ENCODE measurements at regions not wholly inside any gene's neighbourhood (a gene's known extent, or its start where the extent isn't known, plus 50 kb on each side); places are given as distances from the start of the nearest gene placed in this dataset.
A peak's percentile ranks its signal among the peaks of the same experiment; 100 is the strongest.
"Not testable (repeated sequence)": the region's sequence is repeated elsewhere in the genome, so short reads cannot be mapped to it uniquely, and the experiment has no call there.

DNA sequence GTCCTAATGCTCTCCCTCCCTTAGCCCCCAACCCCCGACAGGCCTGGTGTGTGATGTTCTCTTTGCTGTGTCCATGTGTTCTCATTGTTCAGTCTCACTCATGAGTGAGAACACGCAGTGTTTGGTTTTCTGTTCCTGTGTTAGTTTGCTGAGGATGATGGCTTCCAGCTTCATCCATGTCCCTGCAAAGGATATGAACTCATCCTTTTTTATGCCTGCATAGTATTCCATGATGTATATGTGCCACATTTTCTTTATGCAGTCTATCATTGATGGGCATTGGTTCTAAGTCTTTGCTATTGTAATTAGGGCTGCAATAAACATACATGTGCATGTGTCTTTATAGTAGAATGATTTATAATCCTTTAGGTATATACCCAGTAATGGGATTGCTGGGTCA lies 184.7 kb upstream of the AHR start:
- H3K36me3 Mint-ChIP-seq (ENCODE audit: low read depth); H3K4me1 Mint-ChIP-seq; H3K4me3 Mint-ChIP-seq; H3K27me3 Mint-ChIP-seq; H3K9me3 Mint-ChIP-seq; DNase-seq; H3K27ac Mint-ChIP-seq; ATAC-seq: not testable (repeated sequence)

DNA sequence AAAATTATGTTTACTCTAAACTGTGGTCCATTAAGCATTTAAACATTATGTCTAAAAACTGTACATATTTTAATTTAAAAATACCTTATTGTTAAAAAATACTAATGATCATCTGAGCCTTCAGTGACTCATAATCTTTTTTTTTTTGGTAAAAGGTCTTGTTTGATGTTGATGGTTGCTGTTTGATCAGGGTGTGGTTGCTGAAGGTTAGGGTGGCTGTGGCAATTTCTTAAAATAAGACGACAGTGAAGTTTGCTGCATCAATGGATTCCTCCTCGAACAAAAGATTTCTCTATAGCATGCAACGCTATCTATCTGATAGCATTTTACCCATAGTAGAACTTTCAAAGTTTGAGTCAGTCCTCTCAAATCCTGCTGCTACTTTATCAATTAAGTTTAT lies 180.0 kb upstream of the AHR start:
- no peaks in the 10 kb centered on the region for H3K9me3 Mint-ChIP-seq
- DNase-seq = no peak

DNA sequence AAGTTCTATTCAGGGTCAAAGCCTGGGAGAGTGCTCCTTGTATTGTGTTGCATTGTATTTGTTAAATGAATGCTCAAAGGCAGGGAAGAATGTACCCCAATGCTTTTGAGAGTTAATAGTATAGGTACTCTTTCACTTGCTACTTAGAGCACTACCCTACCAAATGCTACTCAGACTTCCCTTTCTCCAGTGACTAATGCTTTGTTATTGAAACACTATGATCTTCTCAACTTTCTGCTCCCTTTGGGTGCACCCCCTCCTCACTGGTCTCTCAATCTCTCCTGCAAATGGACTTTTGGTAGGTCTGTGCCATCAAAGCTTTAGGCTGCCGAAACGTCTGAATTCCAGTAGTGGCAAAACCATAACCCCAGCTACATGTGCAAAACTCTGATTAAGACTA lies 177.7 kb upstream of the AHR start:
- no peaks in the 10 kb centered on the region for H3K27me3 Mint-ChIP-seq
- no peak overlapping the region for H3K4me3 Mint-ChIP-seq
- no peak for ATAC-seq
- H3K36me3 Mint-ChIP-seq (ENCODE audit: low read depth) = no peaks in the 10 kb centered on the region
- no peaks in the 10 kb centered on the region for H3K9me3 Mint-ChIP-seq
- no peak overlapping the region for H3K27ac Mint-ChIP-seq
- DNase-seq = no peak
- H3K4me1 Mint-ChIP-seq = peaks cover 18% of the 10 kb centered on the region

More for the DNA sequence above, 180.0 kb upstream of the AHR start:
- no peak overlapping the region for H3K27ac Mint-ChIP-seq
- no peak overlapping the region for H3K4me3 Mint-ChIP-seq
- H3K27me3 Mint-ChIP-seq = no peaks in the 10 kb centered on the region
- H3K36me3 Mint-ChIP-seq (ENCODE audit: low read depth) = no peaks in the 10 kb centered on the region
- H3K4me1 Mint-ChIP-seq = peaks cover 18% of the 10 kb centered on the region
- no peak for ATAC-seq

DNA sequence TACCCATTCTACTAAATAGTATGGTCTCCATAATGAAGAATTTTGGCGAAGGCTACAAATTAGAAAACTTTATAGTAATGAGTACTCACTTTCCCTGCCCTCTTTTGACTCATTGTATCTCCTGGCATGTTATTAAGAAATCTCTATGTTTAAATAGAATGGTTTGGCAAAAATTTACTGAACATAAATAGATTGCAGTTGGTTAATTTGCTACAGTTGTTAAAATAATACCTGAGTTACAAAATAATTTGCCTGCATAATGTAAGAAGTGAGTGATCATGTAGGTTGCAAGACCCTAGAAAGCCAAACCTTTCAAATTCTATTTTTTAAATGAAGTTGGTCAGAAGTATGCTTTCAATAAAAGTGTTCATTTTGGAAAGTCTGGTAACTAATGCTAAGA lies 176.8 kb upstream of the AHR start:
- no peak for ATAC-seq

DNA sequence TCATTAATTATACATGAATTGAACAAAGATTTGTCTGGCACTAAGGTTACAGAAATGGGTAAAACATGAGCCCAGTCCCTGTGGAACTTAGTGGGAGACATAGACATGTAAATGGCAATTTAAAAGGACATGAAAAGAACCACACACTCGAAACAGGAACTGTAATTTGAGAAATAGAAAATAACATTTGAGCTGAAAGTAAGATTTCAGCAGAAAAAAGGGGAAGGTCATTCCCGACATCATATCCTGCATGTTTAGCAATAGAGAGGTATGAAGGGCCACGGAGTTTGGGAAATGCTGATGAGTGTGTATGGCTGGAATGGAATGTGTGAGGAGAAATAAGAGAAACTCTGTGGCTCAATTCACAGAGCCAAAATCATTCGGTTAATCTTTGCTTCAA lies 175.4 kb upstream of the AHR start:
- H3K9me3 Mint-ChIP-seq = no peaks in the 10 kb centered on the region
- DNase-seq = no peak
- H3K27me3 Mint-ChIP-seq = no peaks in the 10 kb centered on the region
- no peak for ATAC-seq
- H3K36me3 Mint-ChIP-seq (ENCODE audit: low read depth) = no peaks in the 10 kb centered on the region
- no peak overlapping the region for H3K27ac Mint-ChIP-seq
- no peak overlapping the region for H3K4me3 Mint-ChIP-seq
- H3K4me1 Mint-ChIP-seq = peaks cover 27% of the 10 kb centered on the region

More for the DNA sequence above, 176.8 kb upstream of the AHR start:
- H3K4me3 Mint-ChIP-seq = no peak overlapping the region
- no peak overlapping the region for H3K27ac Mint-ChIP-seq
- no peaks in the 10 kb centered on the region for H3K27me3 Mint-ChIP-seq
- H3K36me3 Mint-ChIP-seq (ENCODE audit: low read depth) = no peaks in the 10 kb centered on the region
- no peak for DNase-seq
- no peaks in the 10 kb centered on the region for H3K9me3 Mint-ChIP-seq
- H3K4me1 Mint-ChIP-seq = peaks cover 24% of the 10 kb centered on the region

DNA sequence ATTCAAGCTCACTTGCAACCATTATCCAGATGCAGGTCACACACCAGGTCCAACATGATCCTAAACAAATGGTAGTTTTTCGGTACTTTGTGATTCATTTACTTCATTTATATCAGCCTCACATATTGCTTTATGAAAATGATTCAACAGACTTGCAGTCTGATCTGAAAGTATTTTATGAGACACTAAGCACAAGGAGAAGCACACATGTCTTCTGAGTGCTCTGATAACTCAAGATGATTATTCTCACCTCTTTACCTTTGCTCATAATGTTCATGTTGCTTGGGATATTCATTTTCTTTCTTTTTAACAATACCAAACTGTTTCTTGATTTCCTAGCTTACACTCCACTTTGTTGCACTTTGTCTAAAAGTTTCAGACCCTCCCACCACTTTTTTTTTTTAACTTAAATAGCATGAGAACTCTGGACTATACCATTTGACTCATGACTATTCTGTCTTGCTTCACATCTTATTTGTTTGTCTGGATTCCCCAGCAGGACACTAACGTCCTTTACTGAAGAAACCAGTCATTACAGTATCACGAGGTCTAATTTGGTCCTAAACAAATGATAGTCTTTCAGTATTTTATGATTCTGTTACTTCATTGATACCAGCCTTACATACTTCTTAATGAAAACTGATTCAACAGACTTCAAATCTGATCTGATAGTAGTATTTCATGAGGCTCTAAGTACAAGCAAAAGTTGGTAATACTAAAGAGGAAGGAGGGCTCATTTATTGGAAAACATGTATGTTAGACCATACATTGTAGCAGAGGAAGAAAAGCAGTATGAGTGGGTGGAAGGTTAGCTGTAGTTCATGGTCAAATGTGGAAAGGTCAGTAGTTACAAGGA lies 171.8 kb upstream of the AHR start:
- peak; percentile 49 for ATAC-seq
- peaks cover 21% of the 10 kb centered on the region for H3K4me1 Mint-ChIP-seq
- no peaks in the 10 kb centered on the region for H3K27me3 Mint-ChIP-seq
- H3K4me3 Mint-ChIP-seq = no peak overlapping the region
- no peak for DNase-seq
- H3K27ac Mint-ChIP-seq = peak overlapping the region; percentile 1
- H3K9me3 Mint-ChIP-seq = no peaks in the 10 kb centered on the region
- H3K36me3 Mint-ChIP-seq (ENCODE audit: low read depth) = no peaks in the 10 kb centered on the region

DNA sequence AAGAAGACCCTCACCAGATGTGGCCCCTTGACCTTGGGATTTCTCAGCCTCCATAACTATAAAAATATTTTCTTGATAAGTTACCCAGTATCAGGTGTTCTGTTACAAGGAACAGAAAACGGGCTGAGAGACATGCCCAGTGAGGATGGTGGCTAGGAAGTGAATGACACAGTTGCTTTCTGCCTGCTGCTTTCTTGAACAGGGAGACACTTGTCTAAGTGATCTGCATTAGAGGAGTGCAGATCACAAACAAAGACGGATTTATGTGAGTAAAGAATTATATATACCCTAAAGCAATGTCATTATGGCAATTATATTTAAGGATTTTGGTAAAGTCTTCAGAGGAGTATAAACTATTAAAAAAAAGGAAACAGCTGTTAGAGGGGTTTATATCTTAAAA lies 169.2 kb upstream of the AHR start:
- H3K36me3 Mint-ChIP-seq (ENCODE audit: low read depth) = no peaks in the 10 kb centered on the region
- H3K27me3 Mint-ChIP-seq = no peaks in the 10 kb centered on the region
- H3K4me1 Mint-ChIP-seq = peaks cover 21% of the 10 kb centered on the region
- H3K4me3 Mint-ChIP-seq = no peak overlapping the region
- no peak for ATAC-seq
- DNase-seq = no peak
- no peaks in the 10 kb centered on the region for H3K9me3 Mint-ChIP-seq
- no peak overlapping the region for H3K27ac Mint-ChIP-seq

DNA sequence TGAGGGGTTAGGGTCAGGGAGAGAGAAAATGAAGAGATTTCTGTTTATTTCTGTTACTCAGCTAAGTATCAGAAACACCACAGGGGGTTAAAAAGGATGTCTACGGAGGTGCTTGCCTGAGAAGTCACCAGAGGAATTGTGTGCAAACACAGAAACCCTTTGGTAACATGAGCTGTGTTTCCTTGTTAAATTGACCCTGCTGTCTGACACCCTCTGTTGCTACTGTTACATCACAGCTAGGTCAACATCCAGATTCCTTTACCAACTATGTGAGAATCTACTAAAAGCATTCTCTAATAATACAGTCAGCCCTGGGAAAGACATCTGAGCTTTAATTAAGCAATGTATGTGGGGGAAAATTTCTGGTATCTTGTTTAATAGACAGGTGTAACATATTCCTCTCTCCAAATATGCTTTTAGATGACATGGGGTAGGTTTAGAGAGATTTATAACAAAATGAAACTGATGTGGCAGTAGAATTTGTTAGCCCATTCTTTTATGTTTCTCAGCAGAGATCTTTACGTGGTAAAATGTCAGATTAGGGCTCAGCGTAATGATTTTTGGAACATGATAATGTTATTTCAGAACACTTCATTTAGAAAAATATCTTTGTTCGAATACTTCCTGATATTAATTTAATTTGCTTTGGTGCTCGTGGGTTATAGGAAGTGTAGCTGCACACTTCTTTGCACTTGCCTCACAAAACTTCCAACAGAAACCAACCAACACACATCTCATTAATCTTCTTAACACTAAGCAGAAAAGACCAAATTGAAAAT lies 168.0 kb upstream of the AHR start:
- DNase-seq (no peak), ATAC-seq (no peak)
- peaks cover 32% of the 10 kb centered on the region for H3K4me1 Mint-ChIP-seq
- no peaks in the 10 kb centered on the region for H3K36me3 Mint-ChIP-seq (ENCODE audit: low read depth)
- no peak overlapping the region for H3K27ac Mint-ChIP-seq
- H3K4me3 Mint-ChIP-seq = no peak overlapping the region
- H3K9me3 Mint-ChIP-seq = no peaks in the 10 kb centered on the region
- no peaks in the 10 kb centered on the region for H3K27me3 Mint-ChIP-seq

DNA sequence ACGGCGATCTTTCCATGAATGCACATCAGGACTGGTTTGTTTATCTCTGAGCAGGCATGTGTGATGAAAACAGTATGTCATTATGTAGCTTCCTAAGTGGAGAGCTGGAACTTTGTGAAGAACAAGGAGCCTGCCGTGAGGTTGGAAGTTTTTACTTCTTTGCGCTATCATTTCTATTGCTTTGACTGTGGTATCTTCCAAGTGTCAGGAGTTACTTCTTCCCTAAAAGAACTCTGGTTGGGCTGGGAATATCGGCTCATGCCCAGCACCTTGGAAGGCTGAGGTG lies 167.4 kb upstream of the AHR start:
- Mint-ChIP-seq H3K36me3 (ENCODE audit: low read depth) (no peaks in the 10 kb centered on the region), H3K9me3 (no peaks in the 10 kb centered on the region), H3K4me3 (no peak overlapping the region), H3K27me3 (no peaks in the 10 kb centered on the region), H3K4me1 (peaks cover 36% of the 10 kb centered on the region), H3K27ac (no peak overlapping the region)
- no peak for ATAC-seq
- DNase-seq = no peak

DNA sequence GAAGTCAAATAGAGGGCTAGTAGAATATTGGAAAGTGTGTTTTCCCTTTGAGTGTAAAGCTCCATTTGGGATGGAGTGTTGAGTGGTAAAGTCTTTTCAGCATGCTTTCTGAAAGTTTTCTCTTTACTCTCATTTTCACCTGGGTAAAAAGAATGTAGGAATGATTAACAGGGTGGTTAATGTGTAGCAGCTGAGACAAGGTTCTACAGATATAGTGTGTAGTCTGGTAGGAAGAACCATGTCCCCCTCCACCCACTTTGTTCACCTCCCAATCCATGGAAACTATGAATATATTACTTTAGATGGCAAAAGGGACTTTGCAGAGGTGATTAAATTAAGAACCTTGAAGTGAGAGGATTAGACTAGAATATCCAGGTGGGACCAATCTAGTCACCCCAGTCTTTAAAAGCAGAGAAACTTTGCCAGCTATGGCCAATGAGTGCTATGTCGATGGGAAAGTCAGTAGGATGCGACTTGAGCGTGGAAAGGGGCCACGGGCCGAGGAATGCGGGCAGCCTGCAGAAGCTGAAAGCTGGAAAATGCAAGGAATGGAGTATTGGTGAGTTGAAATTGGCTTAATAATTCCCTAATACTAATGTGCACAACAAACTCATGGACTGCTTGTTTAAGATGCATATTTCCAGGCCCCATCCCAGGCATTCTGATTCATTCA lies 166.3 kb upstream of the AHR start:
- ATAC-seq = no peak

DNA sequence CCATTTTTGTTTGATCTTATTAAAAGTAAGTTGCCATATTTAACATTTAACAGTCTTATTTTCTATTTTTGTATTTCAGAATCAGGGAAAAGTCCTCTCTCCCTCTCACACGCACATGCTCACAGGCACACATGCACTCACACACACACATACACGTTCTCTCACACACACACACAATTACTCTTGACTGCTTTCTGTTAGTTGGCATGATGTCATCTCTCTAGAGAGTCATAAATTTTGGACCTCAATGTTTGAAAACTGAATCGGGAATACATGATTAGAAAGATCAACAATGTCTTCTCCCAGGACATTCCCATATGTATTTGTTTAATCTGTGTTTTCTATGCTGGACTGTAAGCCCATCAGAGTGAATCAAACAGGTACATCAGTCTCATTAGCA lies 165.7 kb upstream of the AHR start:
- H3K27ac Mint-ChIP-seq = no peak overlapping the region
- no peaks in the 10 kb centered on the region for H3K36me3 Mint-ChIP-seq (ENCODE audit: low read depth)
- DNase-seq (no peak), ATAC-seq (no peak)
- no peaks in the 10 kb centered on the region for H3K9me3 Mint-ChIP-seq
- no peak overlapping the region for H3K4me3 Mint-ChIP-seq
- H3K27me3 Mint-ChIP-seq = no peaks in the 10 kb centered on the region
- peaks cover 31% of the 10 kb centered on the region for H3K4me1 Mint-ChIP-seq

More for the DNA sequence above, 166.3 kb upstream of the AHR start:
- Mint-ChIP-seq H3K9me3 (no peaks in the 10 kb centered on the region), H3K27me3 (no peaks in the 10 kb centered on the region), H3K27ac (no peak overlapping the region), H3K4me1 (peaks cover 29% of the 10 kb centered on the region), H3K4me3 (no peak overlapping the region), H3K36me3 (ENCODE audit: low read depth) (no peaks in the 10 kb centered on the region)
- DNase-seq = no peak

DNA sequence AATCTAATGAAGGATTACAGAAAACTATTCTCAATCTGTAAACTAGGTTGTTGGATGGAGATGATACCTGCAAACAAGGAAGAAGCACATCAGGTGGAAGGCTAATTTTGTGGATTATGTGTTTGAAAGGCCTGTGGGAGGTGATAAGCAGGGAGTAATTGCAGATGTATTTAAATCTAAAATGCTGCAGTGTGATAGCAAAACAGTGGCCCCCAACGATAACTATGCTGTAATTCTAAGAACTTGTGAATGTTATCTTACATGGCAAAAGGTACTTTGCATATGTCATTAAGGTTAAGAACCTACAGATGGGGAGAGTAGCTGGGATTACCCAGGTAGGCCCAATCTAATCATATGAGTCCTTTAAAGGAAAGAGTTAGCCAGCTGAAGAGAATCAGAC lies 164.5 kb upstream of the AHR start:
- H3K4me3 Mint-ChIP-seq = no peak overlapping the region
- DNase-seq (no peak), ATAC-seq (no peak)
- H3K27ac Mint-ChIP-seq = no peak overlapping the region
- peaks cover 43% of the 10 kb centered on the region for H3K4me1 Mint-ChIP-seq
- no peaks in the 10 kb centered on the region for H3K27me3 Mint-ChIP-seq
- no peaks in the 10 kb centered on the region for H3K36me3 Mint-ChIP-seq (ENCODE audit: low read depth)
- no peaks in the 10 kb centered on the region for H3K9me3 Mint-ChIP-seq

DNA sequence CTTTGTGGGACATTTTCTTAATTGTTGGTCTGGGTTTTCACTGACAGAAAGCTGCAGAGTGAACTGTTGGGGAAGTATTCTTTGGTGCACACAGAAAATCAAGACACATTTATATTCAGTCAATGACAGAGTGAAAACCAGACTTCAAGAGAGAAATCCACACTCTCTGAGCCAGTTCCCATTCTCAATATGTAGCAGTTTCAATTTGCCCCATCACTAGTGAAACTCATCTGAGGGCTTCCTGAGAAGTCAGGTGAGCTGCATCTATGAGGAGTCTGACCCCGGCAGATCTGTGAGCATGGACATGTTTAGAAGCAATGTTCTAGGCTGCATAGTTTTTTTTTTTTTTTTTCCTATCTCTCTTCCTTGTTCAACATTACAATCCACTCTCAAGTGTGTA lies 163.7 kb upstream of the AHR start:
- peak overlapping the region; percentile 28 for H3K27ac Mint-ChIP-seq
- H3K4me3 Mint-ChIP-seq = no peak overlapping the region
- H3K9me3 Mint-ChIP-seq = no peaks in the 10 kb centered on the region
- H3K27me3 Mint-ChIP-seq = no peaks in the 10 kb centered on the region
- H3K4me1 Mint-ChIP-seq = peaks cover 52% of the 10 kb centered on the region
- no peaks in the 10 kb centered on the region for H3K36me3 Mint-ChIP-seq (ENCODE audit: low read depth)
- ATAC-seq (no peak), DNase-seq (no peak)

DNA sequence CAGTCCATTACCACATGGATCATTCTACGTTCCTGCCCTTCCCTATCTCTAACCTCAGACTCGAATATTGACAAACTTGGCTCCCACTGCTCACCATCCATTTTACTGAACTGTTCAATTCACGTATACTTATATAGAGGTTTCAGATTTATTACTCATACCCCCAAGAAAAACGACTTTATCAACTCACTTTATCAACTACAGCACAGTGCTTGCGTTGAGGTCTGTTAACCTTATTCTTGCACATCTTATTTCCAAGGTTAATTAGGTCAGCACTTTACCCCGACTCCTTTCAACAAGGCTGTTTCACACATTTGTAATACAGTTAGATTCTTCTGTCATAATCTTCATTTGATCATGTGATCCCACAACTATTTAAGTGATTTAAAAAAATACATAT lies 162.3 kb upstream of the AHR start:
- DNase-seq = no peak
- H3K9me3 Mint-ChIP-seq = no peaks in the 10 kb centered on the region
- no peaks in the 10 kb centered on the region for H3K36me3 Mint-ChIP-seq (ENCODE audit: low read depth)
- no peak for ATAC-seq
- H3K4me1 Mint-ChIP-seq = peaks cover 56% of the 10 kb centered on the region
- peak overlapping the region; percentile 40 for H3K27ac Mint-ChIP-seq
- no peak overlapping the region for H3K4me3 Mint-ChIP-seq
- H3K27me3 Mint-ChIP-seq = no peaks in the 10 kb centered on the region

DNA sequence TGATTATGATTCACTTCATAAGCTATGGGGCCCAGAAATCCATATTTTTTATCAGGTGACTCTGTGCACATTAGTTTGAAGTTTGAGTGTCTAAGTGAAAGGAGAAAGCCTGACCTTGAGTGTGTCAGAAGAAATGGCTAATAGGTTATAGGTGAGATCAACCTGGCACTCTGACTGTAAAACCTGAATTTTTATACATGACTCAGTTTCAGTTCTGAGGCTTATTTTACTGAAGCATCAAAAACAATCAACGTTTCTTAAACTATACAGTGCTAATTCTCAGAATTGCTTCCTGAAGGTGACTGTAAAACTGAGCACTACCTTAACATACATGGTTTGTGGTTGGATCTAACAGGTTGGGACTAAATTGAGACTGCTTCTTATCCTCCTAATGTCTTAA lies 159.4 kb upstream of the AHR start:
- peak overlapping the region; percentile 9 for H3K4me3 Mint-ChIP-seq
- DNase-seq (no peak), ATAC-seq (peak; percentile 86)
- H3K27ac Mint-ChIP-seq = peak overlapping the region; percentile 74
- no peaks in the 10 kb centered on the region for H3K36me3 Mint-ChIP-seq (ENCODE audit: low read depth)
- H3K27me3 Mint-ChIP-seq = no peaks in the 10 kb centered on the region
- no peaks in the 10 kb centered on the region for H3K9me3 Mint-ChIP-seq
- peaks cover 77% of the 10 kb centered on the region for H3K4me1 Mint-ChIP-seq

All from activated naive CD8-positive, alpha-beta T cell treated with anti-CD3 and anti-CD28 coated beads, Interleukin-2, amount 50 U/mL, for 24 hours (primary cell).